SH-SY5Y (cell line): ENCODE measurements at regions not wholly inside any gene's neighbourhood (a gene's known extent, or its start where the extent isn't known, plus 50 kb on each side); places are given as distances from the start of the nearest gene placed in this dataset.

ENCODE experiments used
- GATA2 ChIP-seq: IDR thresholded peaks from 2 replicates; pipeline ENCODE4 v1.6.1; 2011; ENCODE audit warnings: mild to moderate bottlenecking, low read depth, low read length
- GATA3 ChIP-seq: IDR thresholded peaks from 2 replicates; pipeline ENCODE4 v1.6.1; 2011; ENCODE audit warnings: low read depth, mild to moderate bottlenecking, low read length, moderate library complexity

GRCh38 chr20:60968853-60969720 lies 283.0 kb upstream of the CDH4 start:
- TF ChIP-seq GATA3: no peak
- no peak for TF ChIP-seq GATA2
